Peyer's patch (tissue), 4 donors: ENCODE measurements at regions not wholly inside any gene's neighbourhood (a gene's known extent, or its start where the extent isn't known, plus 50 kb on each side); places are given as distances from the start of the nearest gene placed in this dataset.

Experiments used
- CTCF ChIP-seq, 6 experiments: fragments of 450-650 bp in 4 of 6; fragments of 200-600 bp in 2 of 6; sonication (generic) in 1 of 6; IDR thresholded peaks; one replicate each; pipeline ENCODE4 v1.5.1; 2017 to 2019; ENCODE audit warnings: antibody characterized with exemption in 6 of 6, mild to moderate bottlenecking in 3 of 6, moderate library complexity in 1 of 6
- POLR2A ChIP-seq, 2 donors: fragments of 450-650 bp; IDR thresholded peaks; one replicate each; pipeline ENCODE4 v1.5.1; 2017; ENCODE audit warnings: antibody characterized with exemption in 2 of 2, mild to moderate bottlenecking in 2 of 2, moderate library complexity in 2 of 2

GRCh38 chr6:12602951-12603672 lies 113.5 kb upstream of the PHACTR1 start:
- TF ChIP-seq CTCF (IDR thresholded peaks at IDR 0.05) (peak in 4 of 6 experiments; percentile 40 to 72 (median 61)), POLR2A (IDR thresholded peaks at IDR 0.05) (no peak)
